ENCODE measurements at regions not wholly inside any gene's neighbourhood (a gene's known extent, or its start where the extent isn't known, plus 50 kb on each side); places are given as distances from the start of the nearest gene placed in this dataset.
"Not testable (repeated sequence)": the region's sequence is repeated elsewhere in the genome, so short reads cannot be mapped to it uniquely, and the experiment has no call there.

- no peak for DNase-seq
Measured at GRCh38 chr3:184440151-184440550, 60.3 kb downstream of the CHRD start.

- DNase-seq: no peak
Measured at GRCh38 chr3:184441202-184441900, 61.5 kb downstream of the CHRD start.

- no peak for DNase-seq
Measured at GRCh38 chr3:184443364-184443763, 63.5 kb downstream of the CHRD start.

GRCh38 chr3:184443831-184444230, 64.0 kb downstream of the CHRD start:
- DNase-seq: no peak

- no peak for DNase-seq
Measured at GRCh38 chr3:184448321-184449160, 68.7 kb downstream of the CHRD start.

GRCh38 chr3:184449161-184449515, 69.3 kb downstream of the CHRD start:
- no peak for DNase-seq

- DNase-seq: no peak
Measured at GRCh38 chr3:184450547-184450946, 70.7 kb downstream of the CHRD start.

- no peak for DNase-seq
Measured at GRCh38 chr3:184453296-184453695, 73.4 kb downstream of the CHRD start.

GRCh38 chr3:184455991-184456390, 76.1 kb downstream of the CHRD start:
- DNase-seq: no peak

GRCh38 chr3:184456476-184456875, 76.6 kb downstream of the CHRD start:
- DNase-seq: no peak

- DNase-seq: no peak
Measured at GRCh38 chr3:184457329-184457728, 77.5 kb downstream of the CHRD start.

- DNase-seq: not testable (repeated sequence)
Measured at GRCh38 chr3:184457784-184458377, 78.0 kb downstream of the CHRD start.

- no peak for DNase-seq
Measured at GRCh38 chr3:184459355-184459754, 79.5 kb downstream of the CHRD start.

GRCh38 chr3:184460276-184460675, 80.4 kb downstream of the CHRD start:
- no peak for DNase-seq

GRCh38 chr3:184461219-184461618, 81.4 kb downstream of the CHRD start:
- DNase-seq: no peak

GRCh38 chr3:184465883-184466412, 86.1 kb downstream of the CHRD start:
- no peak for DNase-seq

GRCh38 chr3:184466413-184466960, 86.6 kb downstream of the CHRD start:
- DNase-seq: peak; percentile 24

- DNase-seq: no peak
Measured at GRCh38 chr3:184467171-184467570, 87.3 kb downstream of the CHRD start.

- no peak for DNase-seq
Measured at GRCh38 chr3:184470551-184470950, 90.7 kb downstream of the CHRD start.

GRCh38 chr3:184471439-184471838, 90.1 kb upstream of the EPHB3 start:
- DNase-seq: no peak

GRCh38 chr3:184472723-184473428, 88.7 kb upstream of the EPHB3 start:
- DNase-seq: peak; percentile 48

GRCh38 chr3:184474897-184475296, 86.7 kb upstream of the EPHB3 start:
- DNase-seq: no peak

Measured in hindlimb muscle (tissue), 1 donor.